ENCODE measurements at regions not wholly inside any gene's neighbourhood (a gene's known extent, or its start where the extent isn't known, plus 50 kb on each side); places are given as distances from the start of the nearest gene placed in this dataset.

- Histone ChIP-seq H3K79me2 (ENCODE audit: control insufficient read depth, insufficient read depth, low read length) (no peaks in the 10 kb centered on the region), H3K4me3 (no peak overlapping the region), H3K27ac (ENCODE audit: control insufficient read depth, insufficient read depth) (no peak overlapping the region), H3K9ac (ENCODE audit: control insufficient read depth, insufficient read depth, low read length) (no peak overlapping the region), H3K27me3 (replicated peaks in 1 of 2; ENCODE audit: control insufficient read depth in 2 of 2, insufficient read depth in 2 of 2, low read length in 1 of 2) (no peaks in the 10 kb centered on the region), H2AFZ (ENCODE audit: control insufficient read depth, low read depth, low read length) (no peak overlapping the region), H3K4me1 (ENCODE audit: control insufficient read depth, insufficient read depth, low read length) (no peaks in the 10 kb centered on the region), H4K20me1 (ENCODE audit: control insufficient read depth, insufficient read depth) (no peaks in the 10 kb centered on the region), H3K9me3 (replicated peaks; ENCODE audit: control insufficient read depth, insufficient read depth, low read length) (no peaks in the 10 kb centered on the region), H3K4me2 (ENCODE audit: control insufficient read depth, insufficient read depth) (no peak overlapping the region), H3K36me3 (ENCODE audit: control insufficient read depth in 2 of 2, insufficient read depth in 2 of 2, low read length in 1 of 2) (no peaks in the 10 kb centered on the region)
- 0% methylated on average over 1 of the region's 1 CpG for WGBS (ENCODE audit: insufficient coverage, insufficient replicate concordance, low lambda C conversion rate, missing lambda C conversion rate)
- CTCF ChIA-PET: interaction anchor here (1.2 kb wide), 1 partner anchor 8 kb away, joined by 3 read pairs; no protein-coding TSS in a partner anchor
- SMC1A ChIA-PET (ENCODE audit: uncharacterized antibody, unreplicated experiment): no interaction called here
- ATAC-seq (no peak), DNase-seq (ENCODE audit: low read depth, low spot score) (no peak), FAIRE-seq (no peak)
- in situ Hi-C loops (cut with MboI) (no loop called here), intact Hi-C loops (cut with micrococcal nuclease; ENCODE audit: unreplicated experiment) (no loop called here)
- BruUV-seq (replicated peaks): no TSS peak
- POLR2A ChIA-PET: no interaction called here
- RAD21 ChIA-PET (ENCODE audit: unreplicated experiment): no interaction called here
- TF ChIP-seq MTA3 (IDR thresholded peaks at IDR 0.05; ENCODE audit: borderline replicate concordance, low read length) (no peak), EP300 (IDR thresholded peaks at IDR 0.05; ENCODE audit: borderline replicate concordance in 1 of 2, control insufficient read depth in 1 of 2, low read depth in 2 of 2, low read length in 2 of 2) (no peak), TBL1XR1 (IDR thresholded peaks at IDR 0.05; ENCODE audit: low read depth, low read length) (no peak), NBN (IDR thresholded peaks at IDR 0.05) (no peak), GATAD2B (conservative IDR thresholded peaks at IDR 0.05; ENCODE audit: low read depth) (no peak), MAX (IDR thresholded peaks at IDR 0.05; ENCODE audit: low read depth, low read length) (no peak), IRF5 (IDR thresholded peaks at IDR 0.05; ENCODE audit: borderline replicate concordance) (no peak), SMC3 (IDR thresholded peaks at IDR 0.05; ENCODE audit: borderline replicate concordance, low read length) (no peak), ATF7 (IDR thresholded peaks at IDR 0.05; ENCODE audit: low read depth) (no peak), NFYB (IDR thresholded peaks at IDR 0.05; ENCODE audit: insufficient read depth, low read depth, low read length) (no peak), ZBTB4 (CRISPR knock-in tag; IDR thresholded peaks at IDR 0.05) (no peak), TCF7 (IDR thresholded peaks at IDR 0.05; ENCODE audit: borderline replicate concordance) (no peak), SRF (IDR thresholded peaks at IDR 0.05; ENCODE audit: low read depth in 2 of 2, low read length in 2 of 2) (no peak), SMAD5 (IDR thresholded peaks at IDR 0.05; ENCODE audit: low read depth) (no peak), WRNIP1 (IDR thresholded peaks at IDR 0.05; ENCODE audit: borderline replicate concordance, low read depth, low read length) (no peak), SMARCA5 (IDR thresholded peaks at IDR 0.05) (no peak), ZZZ3 (IDR thresholded peaks at IDR 0.05; ENCODE audit: control insufficient read depth, insufficient read length, low read depth) (no peak)
- TF ChIP-seq, protein P1, sequence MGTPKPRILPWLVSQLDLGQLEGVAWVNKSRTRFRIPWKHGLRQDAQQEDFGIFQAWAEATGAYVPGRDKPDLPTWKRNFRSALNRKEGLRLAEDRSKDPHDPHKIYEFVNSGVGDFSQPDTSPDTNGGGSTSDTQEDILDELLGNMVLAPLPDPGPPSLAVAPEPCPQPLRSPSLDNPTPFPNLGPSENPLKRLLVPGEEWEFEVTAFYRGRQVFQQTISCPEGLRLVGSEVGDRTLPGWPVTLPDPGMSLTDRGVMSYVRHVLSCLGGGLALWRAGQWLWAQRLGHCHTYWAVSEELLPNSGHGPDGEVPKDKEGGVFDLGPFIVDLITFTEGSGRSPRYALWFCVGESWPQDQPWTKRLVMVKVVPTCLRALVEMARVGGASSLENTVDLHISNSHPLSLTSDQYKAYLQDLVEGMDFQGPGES (IDR thresholded peaks at IDR 0.05): no peak
- TF ChIP-seq, protein P2, sequence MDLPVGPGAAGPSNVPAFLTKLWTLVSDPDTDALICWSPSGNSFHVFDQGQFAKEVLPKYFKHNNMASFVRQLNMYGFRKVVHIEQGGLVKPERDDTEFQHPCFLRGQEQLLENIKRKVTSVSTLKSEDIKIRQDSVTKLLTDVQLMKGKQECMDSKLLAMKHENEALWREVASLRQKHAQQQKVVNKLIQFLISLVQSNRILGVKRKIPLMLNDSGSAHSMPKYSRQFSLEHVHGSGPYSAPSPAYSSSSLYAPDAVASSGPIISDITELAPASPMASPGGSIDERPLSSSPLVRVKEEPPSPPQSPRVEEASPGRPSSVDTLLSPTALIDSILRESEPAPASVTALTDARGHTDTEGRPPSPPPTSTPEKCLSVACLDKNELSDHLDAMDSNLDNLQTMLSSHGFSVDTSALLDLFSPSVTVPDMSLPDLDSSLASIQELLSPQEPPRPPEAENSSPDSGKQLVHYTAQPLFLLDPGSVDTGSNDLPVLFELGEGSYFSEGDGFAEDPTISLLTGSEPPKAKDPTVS (IDR thresholded peaks at IDR 0.05; ENCODE audit: low read depth, low read length): no peak
Measured at GRCh38 chr7:84658286-84658685, 463.7 kb upstream of the SEMA3A start.

All from GM12878 (cell line).